ENCODE measurements at regions not wholly inside any gene's neighbourhood (a gene's known extent, or its start where the extent isn't known, plus 50 kb on each side); places are given as distances from the start of the nearest gene placed in this dataset.
"Not testable (repeated sequence)": the region's sequence is repeated elsewhere in the genome, so short reads cannot be mapped to it uniquely, and the experiment has no call there.

- no peak for TF ChIP-seq RAD21 (IDR thresholded peaks at IDR 0.05 in 1 of 2, conservative IDR thresholded peaks at IDR 0.05 in 1 of 2; ENCODE audit: low read depth in 2 of 2, low read length in 2 of 2)
- no peak for TF ChIP-seq NANOG (IDR thresholded peaks at IDR 0.05; ENCODE audit: insufficient read depth, low read depth, low read length, poor library complexity, severe bottlenecking)
- no peak for TF ChIP-seq CBX8 (IDR thresholded peaks at IDR 0.05; ENCODE audit: borderline replicate concordance, low read depth, low read length)
These were observed 197.5 kb upstream of the ARL4C start (continued) for GRCh38 chr2:234694244-234695013.

DNA sequence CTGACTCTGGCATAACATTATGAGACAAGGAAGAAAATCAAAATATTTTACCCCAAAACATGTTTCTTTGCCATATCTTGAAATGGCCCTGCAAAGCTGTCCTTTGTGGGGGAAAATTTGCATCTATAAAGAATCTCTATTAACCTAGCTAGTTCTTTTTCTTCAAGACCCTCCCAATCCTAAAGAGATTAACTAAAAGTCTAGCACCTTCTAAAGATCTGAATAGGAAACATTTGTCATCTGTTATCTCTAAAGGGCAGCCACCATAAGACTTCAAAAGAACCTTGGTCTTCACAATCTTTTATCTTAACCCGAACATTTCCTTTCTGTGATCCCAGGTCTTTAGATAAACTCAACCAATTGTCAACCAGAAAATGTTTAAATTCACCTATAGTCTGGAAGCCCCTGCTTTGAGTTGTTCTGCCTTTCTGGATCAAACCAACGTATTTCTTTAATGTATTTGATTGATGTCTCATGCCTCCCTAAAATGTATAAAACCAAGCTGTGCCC is 196.9 kb upstream of the ARL4C start:
- H2AK5ac ChIP-seq (ENCODE audit: low read depth, low read length); H3K4me1 ChIP-seq (replicated peaks in 1 of 4; ENCODE audit: control insufficient read depth in 3 of 4, insufficient read depth in 4 of 4, low read length in 3 of 4); H2AFZ ChIP-seq (ENCODE audit: low read length); H4K20me1 ChIP-seq (replicated peaks in 1 of 2; ENCODE audit: control insufficient read depth in 1 of 2, insufficient read depth in 2 of 2, low read length in 2 of 2); H4K5ac ChIP-seq (ENCODE audit: insufficient read length, low read depth, low read length); H3K9ac ChIP-seq (replicated peaks in 1 of 4; ENCODE audit: extremely low read depth in 1 of 4, low read depth in 3 of 4, low read length in 3 of 4); H3K56ac ChIP-seq (replicated peaks; ENCODE audit: insufficient read length, low read depth, low read length); H3K23ac ChIP-seq (ENCODE audit: insufficient read length); H2BK120ac ChIP-seq (replicated peaks; ENCODE audit: low read depth, low read length); H4K8ac ChIP-seq (ENCODE audit: extremely low read depth, insufficient read depth, low read length); H3K27me3 ChIP-seq (replicated peaks in 1 of 4; ENCODE audit: control insufficient read depth in 3 of 4, extremely low read depth in 1 of 4, insufficient read depth in 3 of 4, low read length in 3 of 4); H3K18ac ChIP-seq (ENCODE audit: extremely low read depth, low read length); H3K27ac ChIP-seq (ENCODE audit: low read depth, low read length); H3K4me2 ChIP-seq (ENCODE audit: insufficient read depth in 1 of 2, low read depth in 2 of 2, low read length in 2 of 2); H2BK15ac ChIP-seq (ENCODE audit: low read length); POLR2A ChIA-PET (ENCODE audit: partially characterized antibody); H3K79me1 ChIP-seq (ENCODE audit: low read depth, low read length); H2BK12ac ChIP-seq (ENCODE audit: low read depth, low read length); H3K23me2 ChIP-seq (ENCODE audit: low read depth, low read length); FAIRE-seq; H2BK5ac ChIP-seq (ENCODE audit: low read depth, low read length); H2BK20ac ChIP-seq (ENCODE audit: low read length); H3K79me2 ChIP-seq (ENCODE audit: control insufficient read depth in 1 of 2, insufficient read depth in 2 of 2, low read length in 2 of 2); H4K91ac ChIP-seq (replicated peaks; ENCODE audit: insufficient read length, low read length); H3K14ac ChIP-seq (ENCODE audit: insufficient read length); H3K4me3 ChIP-seq (ENCODE audit: extremely low read depth in 1 of 4, insufficient read depth in 2 of 4, low read depth in 3 of 4, low read length in 4 of 4); DNase-seq (ENCODE audit: low read depth in 1 of 2, low spot score in 2 of 2); H3K36me3 ChIP-seq (ENCODE audit: control insufficient read depth in 2 of 4, insufficient read depth in 4 of 4, low read length in 3 of 4); H3K4ac ChIP-seq (replicated peaks; ENCODE audit: insufficient read length, low read depth, low read length): not testable (repeated sequence)
- 96% methylated on average over 2 of the region's 2 CpGs; no CpG with 5 or more reads in 1 of the 2 experiments for WGBS, 2 experiments (ENCODE audit: extremely low coverage in 1 of 2, insufficient coverage in 1 of 2, insufficient read length in 1 of 2, insufficient replicate concordance in 2 of 2, low coverage in 1 of 2, low lambda C conversion rate in 2 of 2, missing lambda C conversion rate in 1 of 2)
- H3K9me3 ChIP-seq (ENCODE audit: insufficient read depth in 2 of 2, low read depth in 1 of 2, low read length in 1 of 2) = peaks cover 35 to 40% of the 10 kb centered on the region in 2 experiments
- CTCF ChIA-PET (ENCODE audit: partially characterized antibody) = interaction anchor here (1.4 kb wide), 2 partner anchors 16 to 58 kb away, joined by 3 to 4 read pairs; no protein-coding TSS in a partner anchor
